PC-9 (cell line): ENCODE measurements at regions not wholly inside any gene's neighbourhood (a gene's known extent, or its start where the extent isn't known, plus 50 kb on each side); places are given as distances from the start of the nearest gene placed in this dataset.

Experiments used
- EZH2 ChIP-seq: fragments of 200-600 bp; sonication (generic); IDR thresholded peaks from 2 replicates; pipeline ENCODE4 v1.8.0; 2017; ENCODE audit warnings: antibody characterized with exemption, low read depth
- TF ChIP-seq, protein P1 (sequence below): fragments of 200-600 bp; sonication (generic); conservative IDR thresholded peaks from 2 replicates; pipeline ENCODE4 v1.6.1; 2017; ENCODE audit warnings: mixed run types, antibody characterized with exemption, mild to moderate bottlenecking, moderate library complexity

DNA sequence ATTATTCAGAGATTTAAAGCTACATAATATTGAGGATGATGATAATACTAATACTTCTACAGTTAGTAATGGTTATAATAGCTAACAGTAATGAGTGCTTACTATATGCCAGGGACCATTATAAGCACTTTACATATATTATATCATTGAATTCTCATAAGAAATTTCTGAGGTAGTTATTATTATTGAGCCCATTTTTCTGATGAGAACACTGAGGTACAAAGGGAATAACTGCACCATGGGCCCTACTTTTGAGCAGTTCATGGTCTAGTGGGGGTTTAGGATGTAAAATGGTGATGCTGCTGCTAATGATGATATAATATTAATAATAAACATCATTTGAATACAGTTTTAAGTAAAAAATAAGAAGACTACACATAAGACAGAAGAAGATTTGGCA is 64.2 kb upstream of the SPDL1 start:
- no peak for TF ChIP-seq EZH2
- TF ChIP-seq, protein P1, sequence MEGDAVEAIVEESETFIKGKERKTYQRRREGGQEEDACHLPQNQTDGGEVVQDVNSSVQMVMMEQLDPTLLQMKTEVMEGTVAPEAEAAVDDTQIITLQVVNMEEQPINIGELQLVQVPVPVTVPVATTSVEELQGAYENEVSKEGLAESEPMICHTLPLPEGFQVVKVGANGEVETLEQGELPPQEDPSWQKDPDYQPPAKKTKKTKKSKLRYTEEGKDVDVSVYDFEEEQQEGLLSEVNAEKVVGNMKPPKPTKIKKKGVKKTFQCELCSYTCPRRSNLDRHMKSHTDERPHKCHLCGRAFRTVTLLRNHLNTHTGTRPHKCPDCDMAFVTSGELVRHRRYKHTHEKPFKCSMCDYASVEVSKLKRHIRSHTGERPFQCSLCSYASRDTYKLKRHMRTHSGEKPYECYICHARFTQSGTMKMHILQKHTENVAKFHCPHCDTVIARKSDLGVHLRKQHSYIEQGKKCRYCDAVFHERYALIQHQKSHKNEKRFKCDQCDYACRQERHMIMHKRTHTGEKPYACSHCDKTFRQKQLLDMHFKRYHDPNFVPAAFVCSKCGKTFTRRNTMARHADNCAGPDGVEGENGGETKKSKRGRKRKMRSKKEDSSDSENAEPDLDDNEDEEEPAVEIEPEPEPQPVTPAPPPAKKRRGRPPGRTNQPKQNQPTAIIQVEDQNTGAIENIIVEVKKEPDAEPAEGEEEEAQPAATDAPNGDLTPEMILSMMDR: no peak
